Gastroesophageal sphincter (tissue), 3 donors: ENCODE measurements at regions not wholly inside any gene's neighbourhood (a gene's known extent, or its start where the extent isn't known, plus 50 kb on each side); places are given as distances from the start of the nearest gene placed in this dataset.

Source experiments
- CTCF ChIP-seq, 4 experiments: fragments of 200-600 bp in 2 of 4; fragments of 450-650 bp in 2 of 4; sonication (generic) in 1 of 4; IDR thresholded peaks; one replicate each; pipeline ENCODE4 v1.5.1; 2017 to 2019; ENCODE audit warnings: antibody characterized with exemption in 4 of 4, mild to moderate bottlenecking in 2 of 4, moderate library complexity in 2 of 4
- EP300 ChIP-seq: sonication (generic); formaldehyde crosslinking; IDR thresholded peaks from one replicate; pipeline ENCODE4 v1.6.1; 2017; ENCODE audit warnings: antibody characterized with exemption, mild to moderate bottlenecking
- POLR2A ChIP-seq, 2 donors: fragments of 450-650 bp; IDR thresholded peaks; one replicate each; pipeline ENCODE4 v1.6.1; 2017; ENCODE audit warnings: antibody characterized with exemption in 2 of 2, mild to moderate bottlenecking in 2 of 2, moderate library complexity in 1 of 2
- POLR2AphosphoS5 ChIP-seq: sonication (generic); formaldehyde crosslinking; IDR thresholded peaks from one replicate; pipeline ENCODE4 v1.6.1; 2017; ENCODE audit warnings: antibody characterized with exemption

- TF ChIP-seq CTCF (IDR thresholded peaks at IDR 0.05) = no peak
- no peak for TF ChIP-seq POLR2AphosphoS5
- no peak for TF ChIP-seq EP300
- TF ChIP-seq POLR2A (IDR thresholded peaks at IDR 0.05) = no peak
These were observed 319.0 kb downstream of the CNTN3 start for GRCh38 chr3:74295479-74295878.
